ENCODE measurements at regions not wholly inside any gene's neighbourhood (a gene's known extent, or its start where the extent isn't known, plus 50 kb on each side); places are given as distances from the start of the nearest gene placed in this dataset.

DNA sequence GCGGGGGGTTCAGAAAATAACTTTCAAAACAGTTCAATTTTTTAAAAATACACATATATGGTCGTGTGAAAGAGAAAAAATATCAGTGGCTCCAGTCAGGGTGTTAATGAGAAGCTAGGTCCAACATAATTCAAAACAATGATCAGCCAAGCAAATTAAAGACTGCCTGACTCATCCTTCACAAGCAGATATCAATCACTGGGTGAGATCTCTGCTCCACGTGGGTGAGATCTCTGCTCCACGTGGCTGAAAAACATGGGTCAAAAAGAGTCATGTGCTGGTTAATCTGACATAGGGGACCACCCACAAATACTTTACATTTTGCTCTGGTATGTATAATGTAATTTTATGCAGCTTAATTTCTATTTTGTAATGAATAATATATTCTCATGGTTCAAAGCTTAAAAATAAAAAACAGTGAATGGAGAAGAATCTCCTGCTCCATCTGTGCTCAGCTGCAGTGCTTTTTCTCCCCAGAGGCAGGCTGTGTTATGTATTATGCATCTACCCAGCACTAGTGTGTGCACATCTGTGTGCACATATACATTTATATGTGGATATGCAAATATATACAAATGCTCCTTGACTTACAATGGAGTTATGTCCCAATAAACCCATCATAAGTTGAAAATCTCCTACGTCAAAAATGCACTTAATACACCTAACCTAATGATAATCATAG, 93.1 kb upstream of the S1PR3 start:
- ATAC-seq (ENCODE audit: low read depth) (no peak), DNase-seq (no peak)
- intact Hi-C loops (cut with micrococcal nuclease), result no loop called here
- no peaks in the 10 kb centered on the region for H3K9me3 ChIP-seq (ENCODE audit: control extremely low read depth in 1 of 3, control insufficient read depth in 2 of 3, insufficient read depth in 1 of 3, low read length in 2 of 3)
- no peak overlapping the region for H3K27ac ChIP-seq (ENCODE audit: low read length in 2 of 2)
- H3K79me2 ChIP-seq (ENCODE audit: control insufficient read depth, insufficient read depth, low read length), result no peaks in the 10 kb centered on the region
- H4K20me1 ChIP-seq (ENCODE audit: control insufficient read depth, insufficient read depth, low read length, poor library complexity, severe bottlenecking), result no peaks in the 10 kb centered on the region
- H3K9ac ChIP-seq (ENCODE audit: low read length), result no peak overlapping the region
- Mint-ChIP-seq H3K27ac (no peak overlapping the region), H3K4me1 (no peaks in the 10 kb centered on the region), H3K9me3 (ENCODE audit: insufficient read depth) (no peaks in the 10 kb centered on the region), H3K4me3 (no peak overlapping the region), H3K27me3 (peaks cover 21% of the 10 kb centered on the region)
- H3K36me3 ChIP-seq (replicated peaks in 1 of 2; ENCODE audit: control extremely low read depth in 1 of 2, control insufficient read depth in 1 of 2, extremely low read depth in 1 of 2, insufficient read depth in 2 of 2, low read length in 1 of 2), result no peaks in the 10 kb centered on the region
- CTCF ChIA-PET, result no interaction called here
- no peak overlapping the region for H2AFZ ChIP-seq (ENCODE audit: insufficient read depth, low read depth, low read length, poor library complexity, severe bottlenecking)
- no peak for TF ChIP-seq EZH2 (IDR thresholded peaks at IDR 0.05; ENCODE audit: borderline replicate concordance, insufficient read depth, low read depth, low read length, poor library complexity, severe bottlenecking)
- TF ChIP-seq, protein P1, sequence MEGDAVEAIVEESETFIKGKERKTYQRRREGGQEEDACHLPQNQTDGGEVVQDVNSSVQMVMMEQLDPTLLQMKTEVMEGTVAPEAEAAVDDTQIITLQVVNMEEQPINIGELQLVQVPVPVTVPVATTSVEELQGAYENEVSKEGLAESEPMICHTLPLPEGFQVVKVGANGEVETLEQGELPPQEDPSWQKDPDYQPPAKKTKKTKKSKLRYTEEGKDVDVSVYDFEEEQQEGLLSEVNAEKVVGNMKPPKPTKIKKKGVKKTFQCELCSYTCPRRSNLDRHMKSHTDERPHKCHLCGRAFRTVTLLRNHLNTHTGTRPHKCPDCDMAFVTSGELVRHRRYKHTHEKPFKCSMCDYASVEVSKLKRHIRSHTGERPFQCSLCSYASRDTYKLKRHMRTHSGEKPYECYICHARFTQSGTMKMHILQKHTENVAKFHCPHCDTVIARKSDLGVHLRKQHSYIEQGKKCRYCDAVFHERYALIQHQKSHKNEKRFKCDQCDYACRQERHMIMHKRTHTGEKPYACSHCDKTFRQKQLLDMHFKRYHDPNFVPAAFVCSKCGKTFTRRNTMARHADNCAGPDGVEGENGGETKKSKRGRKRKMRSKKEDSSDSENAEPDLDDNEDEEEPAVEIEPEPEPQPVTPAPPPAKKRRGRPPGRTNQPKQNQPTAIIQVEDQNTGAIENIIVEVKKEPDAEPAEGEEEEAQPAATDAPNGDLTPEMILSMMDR (IDR thresholded peaks at IDR 0.05), result no peak
- POLR2A ChIA-PET, result no interaction called here
- no peaks in the 10 kb centered on the region for H3K4me1 ChIP-seq (ENCODE audit: control insufficient read depth in 2 of 2, insufficient read depth in 2 of 2, low read length in 2 of 2)
- peaks cover 0 to 9% (median 0%) of the 10 kb centered on the region in 4 experiments for H3K27me3 ChIP-seq (replicated peaks in 1 of 4; ENCODE audit: control extremely low read depth in 1 of 4, control insufficient read depth in 3 of 4, insufficient read depth in 4 of 4, low read length in 3 of 4)
- H3K4me2 ChIP-seq (replicated peaks; ENCODE audit: low read depth, low read length, poor library complexity, severe bottlenecking), result no peak overlapping the region
- WGBS (ENCODE audit: insufficient coverage), result 60% methylated on average over 1 of the region's 5 CpGs
- no peak overlapping the region for H3K4me3 ChIP-seq (ENCODE audit: control extremely low read depth in 1 of 5, extremely low read depth in 1 of 5, insufficient read depth in 1 of 5, low read depth in 2 of 5, low read length in 4 of 5)

DNA sequence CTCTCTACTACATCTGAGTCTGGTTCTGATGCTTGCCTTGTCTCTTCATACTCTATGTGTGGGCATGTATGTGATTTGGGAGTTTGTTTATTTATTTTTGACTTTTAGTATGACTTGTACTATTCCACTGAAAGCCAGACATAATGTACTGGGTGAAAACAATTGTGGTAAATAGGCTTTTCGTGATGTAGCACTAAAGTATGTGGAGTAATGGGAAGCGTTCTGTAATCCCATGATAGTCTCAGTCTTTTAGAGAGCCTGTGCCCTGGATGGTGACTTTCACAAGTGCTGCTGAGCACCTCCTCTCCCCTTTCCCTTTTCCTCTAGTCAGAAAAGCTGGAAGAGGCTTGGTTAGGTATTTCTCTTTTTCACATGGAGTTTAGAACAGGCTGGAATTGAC, 85.8 kb upstream of the S1PR3 start:
- Histone ChIP-seq H3K36me3 (replicated peaks in 1 of 2; ENCODE audit: control extremely low read depth in 1 of 2, control insufficient read depth in 1 of 2, extremely low read depth in 1 of 2, insufficient read depth in 2 of 2, low read length in 1 of 2) (no peaks in the 10 kb centered on the region), H3K4me2 (replicated peaks; ENCODE audit: low read depth, low read length, poor library complexity, severe bottlenecking) (no peak overlapping the region), H3K27ac (ENCODE audit: low read length in 2 of 2) (no peak overlapping the region), H3K4me3 (ENCODE audit: control extremely low read depth in 1 of 5, extremely low read depth in 1 of 5, insufficient read depth in 1 of 5, low read depth in 2 of 5, low read length in 4 of 5) (no peak overlapping the region), H3K4me1 (ENCODE audit: control insufficient read depth in 2 of 2, insufficient read depth in 2 of 2, low read length in 2 of 2) (no peaks in the 10 kb centered on the region), H3K79me2 (ENCODE audit: control insufficient read depth, insufficient read depth, low read length) (no peaks in the 10 kb centered on the region), H2AFZ (ENCODE audit: insufficient read depth, low read depth, low read length, poor library complexity, severe bottlenecking) (no peak overlapping the region), H3K27me3 (replicated peaks in 1 of 4; ENCODE audit: control extremely low read depth in 1 of 4, control insufficient read depth in 3 of 4, insufficient read depth in 4 of 4, low read length in 3 of 4) (peaks cover 0 to 4% (median 2%) of the 10 kb centered on the region in 4 experiments), H3K9ac (ENCODE audit: low read length) (no peak overlapping the region), H4K20me1 (ENCODE audit: control insufficient read depth, insufficient read depth, low read length, poor library complexity, severe bottlenecking) (no peaks in the 10 kb centered on the region), H3K9me3 (ENCODE audit: control extremely low read depth in 1 of 3, control insufficient read depth in 2 of 3, insufficient read depth in 1 of 3, low read length in 2 of 3) (no peaks in the 10 kb centered on the region)
- TF ChIP-seq, protein P1 (IDR thresholded peaks at IDR 0.05), result no peak
- no peak for TF ChIP-seq EZH2 (IDR thresholded peaks at IDR 0.05; ENCODE audit: borderline replicate concordance, insufficient read depth, low read depth, low read length, poor library complexity, severe bottlenecking)
- Mint-ChIP-seq H3K27ac (no peak overlapping the region), H3K4me3 (no peak overlapping the region), H3K27me3 (peaks cover 49% of the 10 kb centered on the region), H3K4me1 (no peaks in the 10 kb centered on the region), H3K9me3 (ENCODE audit: insufficient read depth) (peaks cover 4% of the 10 kb centered on the region)
- WGBS (ENCODE audit: insufficient coverage), result no CpG with 5 or more reads among the region's 2 CpGs
- no peak for DNase-seq
- CTCF ChIA-PET, result no interaction called here
- ATAC-seq (ENCODE audit: low read depth), result no peak
- intact Hi-C loops (cut with micrococcal nuclease), result no loop called here
- POLR2A ChIA-PET, result no interaction called here

All from B cell (primary cell).